Ascending aorta (tissue), 2 donors: ENCODE measurements at regions not wholly inside any gene's neighbourhood (a gene's known extent, or its start where the extent isn't known, plus 50 kb on each side); places are given as distances from the start of the nearest gene placed in this dataset.

Experiments
- DNase-seq, 2 donors: peaks; one replicate each; pipeline ENCODE4 v3.0.0-alpha.2; 2019; ENCODE audit warnings: low spot score in 2 of 2
- H3K27ac ChIP-seq, 2 donors: fragments of 200-600 bp; sonication (generic); one replicate each; pipeline ENCODE4 v1.5.1; 2016 to 2017; ENCODE audit warnings: mild to moderate bottlenecking in 1 of 2
- H3K27me3 ChIP-seq: fragments of 200-600 bp; sonication (generic); one replicate; pipeline ENCODE4 v1.5.1; 2017
- H3K36me3 ChIP-seq, 2 donors: fragments of 200-600 bp; sonication (generic); one replicate each; pipeline ENCODE4 v1.5.1; 2016
- H3K4me1 ChIP-seq, 2 donors: fragments of 200-600 bp; sonication (generic); one replicate each; pipeline ENCODE4 v1.5.1; 2016 to 2017; ENCODE audit warnings: mild to moderate bottlenecking in 1 of 2
- H3K4me3 ChIP-seq, 2 donors: fragments of 200-600 bp; sonication (generic); one replicate each; pipeline ENCODE4 v1.5.1; 2016 to 2017; ENCODE audit warnings: mild to moderate bottlenecking in 1 of 2
- H3K9me3 ChIP-seq, 2 donors: fragments of 200-600 bp; sonication (generic); one replicate each; pipeline ENCODE4 v1.5.1; 2016
- CTCF ChIP-seq, 3 experiments: fragments of 200-600 bp in 2 of 3; fragments of 450-650 bp in 1 of 3; sonication (generic) in 2 of 3; IDR thresholded peaks; one replicate each; pipeline ENCODE4 v1.5.1; 2016 to 2019; ENCODE audit warnings: antibody characterized with exemption in 3 of 3, mild to moderate bottlenecking in 1 of 3, moderate library complexity in 1 of 3
- intact Hi-C: fragments of 100-400 bp; cut with DNase I; formaldehyde crosslinking; loops from one replicate; pipeline ENCODE4 v1.15.1; 2023

DNA sequence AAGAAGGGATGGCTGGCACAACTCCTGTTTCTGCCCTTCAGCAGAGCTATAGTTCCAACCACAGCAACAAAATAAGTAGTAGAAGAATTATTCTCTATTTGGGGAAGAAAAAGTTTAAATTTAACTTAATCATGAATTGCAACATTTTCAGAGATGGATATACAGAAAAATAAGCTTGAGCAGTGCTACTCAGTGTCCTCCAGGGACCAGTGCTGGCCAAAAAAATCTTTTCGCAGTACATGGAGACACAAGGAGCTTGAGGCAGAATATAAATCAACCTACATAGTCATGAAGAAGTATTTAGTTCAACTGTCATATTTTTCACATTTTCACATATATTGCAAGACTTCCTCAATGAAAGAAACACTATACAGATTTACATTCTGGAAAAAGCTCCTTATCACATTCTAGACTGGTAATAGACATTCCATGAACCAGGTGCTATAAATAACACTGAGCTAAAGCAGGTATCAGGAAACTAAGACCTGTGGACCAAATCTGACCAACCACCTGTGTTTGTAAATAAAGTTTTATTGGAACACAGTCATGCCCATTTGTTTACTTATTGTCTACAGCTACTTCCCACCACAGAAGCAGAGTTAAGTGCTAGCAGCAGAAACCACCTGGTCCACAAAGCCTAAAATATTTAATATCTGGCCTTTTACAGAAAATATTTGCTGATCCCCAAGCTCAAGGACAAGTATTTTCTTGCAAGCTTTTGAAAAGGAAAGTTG is 101.9 kb downstream of the RGS21 start:
- Histone ChIP-seq H3K4me3 (no peak overlapping the region), H3K9me3 (no peaks in the 10 kb centered on the region), H3K4me1 (no peaks in the 10 kb centered on the region), H3K27ac (no peak overlapping the region), H3K27me3 (no peaks in the 10 kb centered on the region), H3K36me3 (no peaks in the 10 kb centered on the region)
- TF ChIP-seq CTCF (IDR thresholded peaks at IDR 0.05), result no peak
- intact Hi-C loops, result no loop called here
- no peak for DNase-seq

GRCh38 chr1:192430644-192431043 is 113.9 kb downstream of the RGS21 start:
- Histone ChIP-seq H3K27me3 (no peaks in the 10 kb centered on the region), H3K4me3 (no peak overlapping the region), H3K9me3 (no peaks in the 10 kb centered on the region), H3K36me3 (no peaks in the 10 kb centered on the region), H3K4me1 (no peaks in the 10 kb centered on the region), H3K27ac (no peak overlapping the region)
- intact Hi-C loops, result no loop called here
- TF ChIP-seq CTCF (IDR thresholded peaks at IDR 0.05), result no peak
- DNase-seq, result no peak

DNA sequence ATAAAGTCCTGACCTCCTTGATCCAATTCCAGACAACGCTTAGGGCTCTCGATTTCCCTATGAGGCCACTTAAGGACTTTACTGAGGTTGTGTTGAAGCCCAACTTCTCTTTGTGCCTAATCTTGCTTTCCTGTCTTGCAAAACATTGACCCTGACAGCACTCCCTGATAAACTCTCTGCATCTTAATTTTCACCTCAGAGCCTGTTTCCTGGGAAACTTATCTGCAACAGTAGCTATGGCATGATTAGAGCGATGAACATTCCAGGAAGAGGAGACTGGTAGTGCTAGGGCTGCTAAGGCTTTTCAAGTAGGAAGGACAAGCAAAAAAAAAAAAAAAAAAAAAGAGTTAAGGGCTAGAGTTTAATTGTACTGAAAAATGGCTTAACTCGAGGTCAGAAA is 118.9 kb downstream of the RGS21 start:
- H3K27ac ChIP-seq, result no peak overlapping the region
- intact Hi-C loops, result no loop called here
- H3K27me3 ChIP-seq, result no peaks in the 10 kb centered on the region
- no peak for DNase-seq
- no peaks in the 10 kb centered on the region for H3K36me3 ChIP-seq
- H3K4me1 ChIP-seq, result no peaks in the 10 kb centered on the region
- no peak for TF ChIP-seq CTCF (IDR thresholded peaks at IDR 0.05)
- no peaks in the 10 kb centered on the region for H3K9me3 ChIP-seq
- no peak overlapping the region for H3K4me3 ChIP-seq

DNA sequence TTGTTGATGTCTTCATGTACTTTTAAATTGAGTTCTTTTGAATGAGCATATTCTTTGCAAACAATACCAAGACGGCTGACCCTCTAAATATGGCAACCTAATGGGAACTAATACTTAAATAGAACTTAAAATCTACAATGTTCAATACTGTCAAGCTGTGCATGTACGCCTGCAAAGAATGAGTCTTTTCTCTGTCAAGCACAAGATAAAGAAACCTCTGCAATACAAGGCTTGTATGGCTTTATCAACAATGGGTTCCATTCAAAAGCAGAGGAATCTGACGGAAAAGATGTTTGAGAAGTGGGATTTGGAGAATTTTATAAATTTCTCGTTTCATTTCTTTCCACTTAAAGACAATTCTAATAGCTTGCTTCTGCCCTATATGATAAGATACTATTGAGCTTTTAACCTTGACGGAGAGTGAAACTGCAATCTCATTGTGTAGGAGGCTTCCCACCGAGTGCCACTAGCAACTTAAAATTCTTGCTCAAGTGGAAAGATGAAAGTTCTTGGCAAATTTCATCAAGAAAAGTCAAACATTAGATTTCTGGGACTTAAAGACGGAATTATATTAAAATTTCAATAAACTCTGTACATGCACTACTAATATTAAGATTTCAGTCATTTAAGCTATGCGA is 119.8 kb downstream of the RGS21 start:
- intact Hi-C loops, result no loop called here
- Histone ChIP-seq H3K27me3 (no peaks in the 10 kb centered on the region), H3K27ac (no peak overlapping the region), H3K4me1 (no peaks in the 10 kb centered on the region), H3K36me3 (no peaks in the 10 kb centered on the region), H3K4me3 (no peak overlapping the region), H3K9me3 (no peaks in the 10 kb centered on the region)
- no peak for TF ChIP-seq CTCF (IDR thresholded peaks at IDR 0.05)
- no peak for DNase-seq

GRCh38 chr1:192438737-192439136 is 121.9 kb downstream of the RGS21 start:
- no peaks in the 10 kb centered on the region for H3K36me3 ChIP-seq
- no peaks in the 10 kb centered on the region for H3K9me3 ChIP-seq
- no peak overlapping the region for H3K27ac ChIP-seq
- no peak overlapping the region for H3K4me3 ChIP-seq
- intact Hi-C loops, result no loop called here
- H3K27me3 ChIP-seq, result no peaks in the 10 kb centered on the region
- no peak for DNase-seq
- H3K4me1 ChIP-seq, result no peaks in the 10 kb centered on the region
- TF ChIP-seq CTCF (IDR thresholded peaks at IDR 0.05), result no peak
